DND-41 (cell line): ENCODE measurements at regions not wholly inside any gene's neighbourhood (a gene's known extent, or its start where the extent isn't known, plus 50 kb on each side); places are given as distances from the start of the nearest gene placed in this dataset.

Source experiments
- EZH2 ChIP-seq: IDR thresholded peaks from 3 replicates; pipeline ENCODE4 v1.6.1; 2012; ENCODE audit warnings: borderline replicate concordance, low read depth, mild to moderate bottlenecking, moderate library complexity, low read length, inconsistent platforms; ENCODE audit not compliant: severe bottlenecking
- TF ChIP-seq, protein P1 (sequence below): IDR thresholded peaks from 2 replicates; pipeline ENCODE4 v1.5.1; 2012; ENCODE audit warnings: borderline replicate concordance, low read length, moderate library complexity, mild to moderate bottlenecking; ENCODE audit not compliant: poor library complexity, severe bottlenecking; ENCODE audit errors: extremely low read depth

DNA sequence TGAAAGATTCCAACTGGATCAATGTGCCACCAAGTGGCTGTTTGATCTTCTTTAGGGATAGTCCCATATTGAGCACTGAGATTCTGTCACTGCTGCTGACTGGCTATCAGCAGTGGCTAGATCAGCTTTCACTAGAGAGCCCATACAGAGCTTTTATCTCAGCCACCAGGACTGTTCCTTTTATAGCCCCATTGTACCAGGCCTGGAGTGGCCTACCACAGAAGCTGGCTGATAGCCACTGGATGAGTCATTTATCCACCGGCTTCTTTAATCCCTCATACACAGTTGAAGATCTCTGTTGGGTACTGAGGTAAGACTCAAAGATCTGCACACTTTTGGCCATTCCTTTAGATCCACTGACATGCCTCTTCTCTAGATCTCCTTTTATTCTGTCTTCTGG lies 1101.1 kb downstream of the SORCS3 start:
- no peak for TF ChIP-seq EZH2
- TF ChIP-seq, protein P1, sequence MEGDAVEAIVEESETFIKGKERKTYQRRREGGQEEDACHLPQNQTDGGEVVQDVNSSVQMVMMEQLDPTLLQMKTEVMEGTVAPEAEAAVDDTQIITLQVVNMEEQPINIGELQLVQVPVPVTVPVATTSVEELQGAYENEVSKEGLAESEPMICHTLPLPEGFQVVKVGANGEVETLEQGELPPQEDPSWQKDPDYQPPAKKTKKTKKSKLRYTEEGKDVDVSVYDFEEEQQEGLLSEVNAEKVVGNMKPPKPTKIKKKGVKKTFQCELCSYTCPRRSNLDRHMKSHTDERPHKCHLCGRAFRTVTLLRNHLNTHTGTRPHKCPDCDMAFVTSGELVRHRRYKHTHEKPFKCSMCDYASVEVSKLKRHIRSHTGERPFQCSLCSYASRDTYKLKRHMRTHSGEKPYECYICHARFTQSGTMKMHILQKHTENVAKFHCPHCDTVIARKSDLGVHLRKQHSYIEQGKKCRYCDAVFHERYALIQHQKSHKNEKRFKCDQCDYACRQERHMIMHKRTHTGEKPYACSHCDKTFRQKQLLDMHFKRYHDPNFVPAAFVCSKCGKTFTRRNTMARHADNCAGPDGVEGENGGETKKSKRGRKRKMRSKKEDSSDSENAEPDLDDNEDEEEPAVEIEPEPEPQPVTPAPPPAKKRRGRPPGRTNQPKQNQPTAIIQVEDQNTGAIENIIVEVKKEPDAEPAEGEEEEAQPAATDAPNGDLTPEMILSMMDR = no peak
